ENCODE measurements at regions not wholly inside any gene's neighbourhood (a gene's known extent, or its start where the extent isn't known, plus 50 kb on each side); places are given as distances from the start of the nearest gene placed in this dataset.
"Not testable (repeated sequence)": the region's sequence is repeated elsewhere in the genome, so short reads cannot be mapped to it uniquely, and the experiment has no call there.

- intact Hi-C loops (cut with DNase I), result no loop called here
- WGBS, result 73% methylated on average over 4 of the region's 4 CpGs
Observed at GRCh38 chr16:76879420-76879819, 311.6 kb upstream of the MON1B start.

GRCh38 chr16:76880523-76880922, 310.5 kb upstream of the MON1B start:
- H3K27ac ChIP-seq (replicated peaks in 1 of 4); DNase-seq (ENCODE audit: extremely low spot score); H3K4me1 ChIP-seq; H3K36me3 ChIP-seq; intact Hi-C loops (cut with DNase I); H3K9me3 ChIP-seq; H3K27me3 ChIP-seq; H3K4me3 ChIP-seq: not testable (repeated sequence)
- WGBS, result 86% methylated on average over 5 of the region's 5 CpGs

More at GRCh38 chr16:76879420-76879819, 311.6 kb upstream of the MON1B start:
- no peaks in the 10 kb centered on the region for H3K27me3 ChIP-seq
- no peaks in the 10 kb centered on the region for H3K9me3 ChIP-seq
- no peak for DNase-seq (ENCODE audit: extremely low spot score)
- no peaks in the 10 kb centered on the region for H3K36me3 ChIP-seq
- no peaks in the 10 kb centered on the region for H3K4me1 ChIP-seq
- H3K27ac ChIP-seq (replicated peaks in 1 of 4), result no peak overlapping the region
- no peak overlapping the region for H3K4me3 ChIP-seq
- no peak for TF ChIP-seq EP300 (IDR thresholded peaks at IDR 0.05)
- TF ChIP-seq, protein P1, sequence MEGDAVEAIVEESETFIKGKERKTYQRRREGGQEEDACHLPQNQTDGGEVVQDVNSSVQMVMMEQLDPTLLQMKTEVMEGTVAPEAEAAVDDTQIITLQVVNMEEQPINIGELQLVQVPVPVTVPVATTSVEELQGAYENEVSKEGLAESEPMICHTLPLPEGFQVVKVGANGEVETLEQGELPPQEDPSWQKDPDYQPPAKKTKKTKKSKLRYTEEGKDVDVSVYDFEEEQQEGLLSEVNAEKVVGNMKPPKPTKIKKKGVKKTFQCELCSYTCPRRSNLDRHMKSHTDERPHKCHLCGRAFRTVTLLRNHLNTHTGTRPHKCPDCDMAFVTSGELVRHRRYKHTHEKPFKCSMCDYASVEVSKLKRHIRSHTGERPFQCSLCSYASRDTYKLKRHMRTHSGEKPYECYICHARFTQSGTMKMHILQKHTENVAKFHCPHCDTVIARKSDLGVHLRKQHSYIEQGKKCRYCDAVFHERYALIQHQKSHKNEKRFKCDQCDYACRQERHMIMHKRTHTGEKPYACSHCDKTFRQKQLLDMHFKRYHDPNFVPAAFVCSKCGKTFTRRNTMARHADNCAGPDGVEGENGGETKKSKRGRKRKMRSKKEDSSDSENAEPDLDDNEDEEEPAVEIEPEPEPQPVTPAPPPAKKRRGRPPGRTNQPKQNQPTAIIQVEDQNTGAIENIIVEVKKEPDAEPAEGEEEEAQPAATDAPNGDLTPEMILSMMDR (IDR thresholded peaks at IDR 0.05), result no peak
- TF ChIP-seq POLR2AphosphoS5 (IDR thresholded peaks at IDR 0.05), result no peak
- no peak for TF ChIP-seq POLR2A (IDR thresholded peaks at IDR 0.05; ENCODE audit: low read depth)

DNA sequence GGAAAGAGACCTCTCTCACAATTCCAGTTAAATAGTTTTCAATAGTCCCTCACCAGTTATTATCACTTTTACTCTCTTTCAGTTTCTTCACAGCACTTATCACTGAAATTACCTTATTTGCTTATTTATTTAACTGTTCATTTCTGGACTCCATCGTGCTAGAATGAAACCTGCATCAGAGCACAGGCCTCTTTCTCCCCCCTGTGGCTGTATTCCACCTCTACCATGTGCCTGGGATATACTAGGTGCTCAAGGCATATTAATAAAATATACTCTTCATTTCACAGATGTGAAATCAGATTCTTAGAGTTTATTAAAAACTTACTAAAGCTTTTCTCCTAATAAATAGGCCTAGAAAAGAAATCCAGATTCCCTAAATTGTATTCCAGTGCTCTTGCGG, 308.9 kb upstream of the MON1B start:
- no peak overlapping the region for H3K4me3 ChIP-seq
- no peaks in the 10 kb centered on the region for H3K4me1 ChIP-seq
- no peaks in the 10 kb centered on the region for H3K9me3 ChIP-seq
- no peak overlapping the region for H3K27ac ChIP-seq (replicated peaks in 1 of 4)
- no peaks in the 10 kb centered on the region for H3K36me3 ChIP-seq
- no peaks in the 10 kb centered on the region for H3K27me3 ChIP-seq
- WGBS, result 73% methylated on average over 2 of the region's 2 CpGs
- no peak for DNase-seq (ENCODE audit: extremely low spot score)
- intact Hi-C loops (cut with DNase I), result no loop called here
- TF ChIP-seq POLR2A (IDR thresholded peaks at IDR 0.05; ENCODE audit: low read depth) (no peak), POLR2AphosphoS5 (IDR thresholded peaks at IDR 0.05) (no peak), EP300 (IDR thresholded peaks at IDR 0.05) (no peak)
- TF ChIP-seq, protein P1 (IDR thresholded peaks at IDR 0.05), result no peak

DNA sequence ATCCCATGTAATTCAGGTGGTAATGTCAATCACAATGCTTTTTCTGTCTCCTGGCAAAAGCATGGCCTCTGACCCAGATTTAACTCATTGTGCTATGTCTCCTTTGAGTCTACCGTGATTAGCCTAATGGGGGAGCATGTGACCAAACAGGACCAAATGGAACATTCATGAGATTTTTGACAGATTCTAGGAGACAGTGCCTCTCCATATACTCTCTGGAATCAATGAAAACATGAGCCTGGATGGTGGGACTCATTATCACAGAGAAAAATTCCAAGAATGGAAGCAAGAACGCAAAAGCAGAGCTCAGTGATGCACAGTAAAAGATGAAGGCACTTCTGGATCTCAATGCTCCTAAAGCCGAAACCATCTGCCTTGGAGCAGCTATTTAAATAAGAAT, 307.9 kb upstream of the MON1B start:
- no peaks in the 10 kb centered on the region for H3K4me1 ChIP-seq
- WGBS, result 85% methylated on average over 3 of the region's 3 CpGs
- no peak overlapping the region for H3K4me3 ChIP-seq
- no peak for DNase-seq (ENCODE audit: extremely low spot score)
- TF ChIP-seq EP300 (IDR thresholded peaks at IDR 0.05) (no peak), POLR2A (IDR thresholded peaks at IDR 0.05; ENCODE audit: low read depth) (no peak), POLR2AphosphoS5 (IDR thresholded peaks at IDR 0.05) (no peak)
- TF ChIP-seq, protein P1 (IDR thresholded peaks at IDR 0.05), result no peak
- no peaks in the 10 kb centered on the region for H3K36me3 ChIP-seq
- H3K27ac ChIP-seq (replicated peaks in 1 of 4), result no peak overlapping the region
- intact Hi-C loops (cut with DNase I), result no loop called here
- H3K27me3 ChIP-seq, result no peaks in the 10 kb centered on the region
- H3K9me3 ChIP-seq, result no peaks in the 10 kb centered on the region

- 59% methylated on average over 5 of the region's 5 CpGs for WGBS
- no peaks in the 10 kb centered on the region for H3K27me3 ChIP-seq
- H3K4me3 ChIP-seq, result no peak overlapping the region
- intact Hi-C loops (cut with DNase I), result no loop called here
- H3K4me1 ChIP-seq, result no peaks in the 10 kb centered on the region
- no peak overlapping the region for H3K27ac ChIP-seq (replicated peaks in 1 of 4)
- H3K9me3 ChIP-seq, result no peaks in the 10 kb centered on the region
- DNase-seq (ENCODE audit: extremely low spot score), result no peak
- TF ChIP-seq POLR2AphosphoS5 (IDR thresholded peaks at IDR 0.05) (no peak), POLR2A (IDR thresholded peaks at IDR 0.05; ENCODE audit: low read depth) (no peak), EP300 (IDR thresholded peaks at IDR 0.05) (no peak)
- TF ChIP-seq, protein P1 (IDR thresholded peaks at IDR 0.05), result no peak
- no peaks in the 10 kb centered on the region for H3K36me3 ChIP-seq
Observed at GRCh38 chr16:76885776-76886537, 305.0 kb upstream of the MON1B start.
